Astrocyte of the cerebellum (primary cell): ENCODE measurements at regions not wholly inside any gene's neighbourhood (a gene's known extent, or its start where the extent isn't known, plus 50 kb on each side); places are given as distances from the start of the nearest gene placed in this dataset.

ENCODE experiments used
- DNase-seq: peaks from one replicate; pipeline ENCODE4 v3.0.0-alpha.2; 2011; ENCODE audit warnings: low read depth
- H3K4me3 ChIP-seq: 2 replicates; pipeline ENCODE4 v1.5.1; 2011; ENCODE audit warnings: mild to moderate bottlenecking, low read depth, low read length, moderate library complexity
- CTCF ChIP-seq: IDR thresholded peaks from 2 replicates; pipeline ENCODE4 v1.5.1; 2012; ENCODE audit warnings: low read length, low read depth, moderate library complexity, mild to moderate bottlenecking; ENCODE audit errors: missing control alignments
- in situ Hi-C: cut with HindIII; loops from 2 replicates; pipeline ENCODE4 v1.10.0; 2017; ENCODE audit warnings: low sequenced_read_pairs

GRCh38 chr1:53378061-53378460 lies 50.2 kb upstream of the LRP8 start:
- in situ Hi-C loops = no loop called here
- H3K4me3 ChIP-seq = no peak overlapping the region
- TF ChIP-seq CTCF = no peak
- no peak for DNase-seq

GRCh38 chr1:53378932-53379661 lies 51.2 kb upstream of the LRP8 start:
- TF ChIP-seq CTCF = no peak
- in situ Hi-C loops = no loop called here
- DNase-seq = no peak
- no peak overlapping the region for H3K4me3 ChIP-seq

- no peak overlapping the region for H3K4me3 ChIP-seq
- in situ Hi-C loops = loop anchor here (5.0 kb wide), 1 partner anchor 37 kb away; no protein-coding TSS in a partner anchor
- no peak for DNase-seq
- no peak for TF ChIP-seq CTCF
Measured at GRCh38 chr1:53379662-53380002, 51.8 kb upstream of the LRP8 start.

- TF ChIP-seq CTCF = no peak
- H3K4me3 ChIP-seq = no peak overlapping the region
- in situ Hi-C loops = loop anchor here (5.0 kb wide), 1 partner anchor 38 kb away; no protein-coding TSS in a partner anchor
Measured at GRCh38 chr1:53380296-53380695, 52.4 kb upstream of the LRP8 start.

GRCh38 chr1:53381790-53382401 lies 54.0 kb upstream of the LRP8 start:
- H3K4me3 ChIP-seq = no peak overlapping the region
- TF ChIP-seq CTCF = no peak
- DNase-seq = no peak
- in situ Hi-C loops = loop anchor here (5.0 kb wide), 1 partner anchor 40 kb away; no protein-coding TSS in a partner anchor

More at GRCh38 chr1:53380296-53380695, 52.4 kb upstream of the LRP8 start:
- DNase-seq = no peak

GRCh38 chr1:53383136-53383870 lies 55.4 kb upstream of the LRP8 start:
- DNase-seq = no peak
- in situ Hi-C loops = loop anchor here (5.0 kb wide), 1 partner anchor 41 kb away; no protein-coding TSS in a partner anchor
- H3K4me3 ChIP-seq = no peak overlapping the region
- TF ChIP-seq CTCF = no peak
